HCT116 (cell line): ENCODE measurements at regions not wholly inside any gene's neighbourhood (a gene's known extent, or its start where the extent isn't known, plus 50 kb on each side); places are given as distances from the start of the nearest gene placed in this dataset.

Experiments
- ATAC-seq: fragments of 200-7000 bp; cut with Tn5 transposase; 2 replicates; pipeline ENCODE4 v1.9.1; 2020; ENCODE audit warnings: mild to moderate bottlenecking, moderate library complexity
- BruUV-seq: library from RNA; stranded (reverse); fragments of 400-500 nt; replicated peaks from 2 replicates; lab custom pipeline; 2021; lab: Mats Ljungman, UMichigan
- CTCF ChIA-PET: fragments of 300-600 bp; sonication (Branson Sonifier 250); formaldehyde crosslinking; loops from one replicate; lab custom pipeline; 2021; ENCODE audit warnings: antibody characterized with exemption; lab: Charles Lee
- POLR2A ChIA-PET: fragments of 300-600, 350-600 bp; sonication (Branson Sonifier 250); formaldehyde crosslinking; loops from one replicate; lab custom pipeline; 2021; ENCODE audit warnings: antibody characterized with exemption; lab: Charles Lee
- RAD21 ChIA-PET, 2 experiments: fragments of 300-600 bp; sonication (Branson Sonifier 250); formaldehyde crosslinking; loops; one replicate each; lab custom pipeline; 2023; ENCODE audit warnings: low total read pairs in 2 of 2; ENCODE audit not compliant: uncharacterized antibody in 2 of 2, unreplicated experiment in 2 of 2, low non-redundant PET in 1 of 2; lab: Charles Lee
- DNase-seq: peaks from one replicate; pipeline ENCODE4 v3.0.0-alpha.2; 2010; ENCODE audit warnings: low read depth, low spot score
- H2AFZ ChIP-seq: fragments of 200-600 bp; shearing (Covaris generic), sonication (generic); 2 replicates; pipeline ENCODE4 v1.6.1; 2017; ENCODE audit warnings: low read depth, mixed run types, mixed read lengths, antibody characterized with exemption, low read length; ENCODE audit not compliant: poor library complexity, severe bottlenecking
- H3K27ac ChIP-seq: 2 replicates; pipeline ENCODE4 v1.5.1; 2012; ENCODE audit warnings: low read depth, low read length
- H3K27me3 ChIP-seq: fragments of 200-600 bp; sonication (generic); 2 replicates; pipeline ENCODE4 v1.6.1; 2016; ENCODE audit warnings: mixed run types, low read length, mixed read lengths; ENCODE audit not compliant: insufficient read depth
- H3K36me3 ChIP-seq, 2 experiments: fragments of 200-500 bp in 1 of 2; fragments of 200-600 bp in 1 of 2; sonication (Bioruptor generic) in 1 of 2; sonication (generic) in 1 of 2; 2 replicates each; pipeline versions ENCODE4 v1.5.1 to v1.6.1; 2014 to 2016; ENCODE audit warnings: low read length in 2 of 2, inconsistent platforms in 1 of 2, mixed read lengths in 1 of 2, mixed run types in 1 of 2; ENCODE audit not compliant: insufficient read depth in 2 of 2, control insufficient read depth in 1 of 2
- H3K4me1 ChIP-seq, 2 experiments: fragments of 200-600 bp in 1 of 2; sonication (generic) in 1 of 2; 2 replicates each; pipeline versions ENCODE4 v1.5.1 to v1.6.1; 2012 to 2017; ENCODE audit warnings: low read length in 2 of 2, inconsistent platforms in 1 of 2, mild to moderate bottlenecking in 1 of 2, mixed read lengths in 1 of 2, mixed run types in 1 of 2, moderate library complexity in 1 of 2; ENCODE audit not compliant: insufficient read depth in 2 of 2, control insufficient read depth in 1 of 2
- H3K4me2 ChIP-seq: fragments of 200-600 bp; sonication (generic); 2 replicates; pipeline ENCODE4 v1.6.1; 2017; ENCODE audit warnings: mixed run types, low read length, mixed read lengths
- H3K4me3 ChIP-seq, 2 experiments: fragments of 200-600 bp in 1 of 2; sonication (generic) in 1 of 2; replicated peaks in 1 of 2; 2 replicates each; pipeline ENCODE4 v1.5.1; 2011 to 2016; ENCODE audit warnings: low read length in 2 of 2, control low read depth in 1 of 2, low read depth in 1 of 2, mild to moderate bottlenecking in 1 of 2, mixed read lengths in 1 of 2, mixed run types in 1 of 2
- H3K79me2 ChIP-seq: fragments of 200-600 bp; sonication (generic); 2 replicates; pipeline ENCODE4 v1.6.1; 2017; ENCODE audit warnings: mild to moderate bottlenecking, mixed run types, low read length, moderate library complexity, mixed read lengths; ENCODE audit not compliant: insufficient read depth
- H3K9ac ChIP-seq: fragments of 200-600 bp; sonication (generic); 2 replicates; pipeline ENCODE4 v1.6.1; 2016; ENCODE audit warnings: low read length, mixed read lengths
- H3K9me2 ChIP-seq: fragments of 200-600 bp; sonication (generic), shearing (Covaris generic); 2 replicates; pipeline ENCODE4 v1.6.1; 2017; ENCODE audit warnings: mixed run types, mild to moderate bottlenecking, moderate library complexity; ENCODE audit not compliant: insufficient read depth
- H3K9me3 ChIP-seq, 2 experiments: fragments of 200-500 bp in 1 of 2; fragments of 200-600 bp in 1 of 2; sonication (Bioruptor generic) in 1 of 2; sonication (generic) in 1 of 2; 2 replicates each; pipeline ENCODE4 v1.6.1; 2014 to 2017; ENCODE audit warnings: low read length in 2 of 2, mixed read lengths in 2 of 2, inconsistent platforms in 1 of 2, low read depth in 1 of 2, mild to moderate bottlenecking in 1 of 2, mixed run types in 1 of 2, moderate library complexity in 1 of 2; ENCODE audit not compliant: control insufficient read depth in 1 of 2, insufficient read depth in 1 of 2
- H4K20me1 ChIP-seq: fragments of 200-600 bp; sonication (generic), shearing (Covaris generic); 2 replicates; pipeline ENCODE4 v1.6.1; 2017; ENCODE audit warnings: mixed run types, mild to moderate bottlenecking, moderate library complexity; ENCODE audit not compliant: insufficient read depth
- CBX3 ChIP-seq: IDR thresholded peaks from 2 replicates; pipeline ENCODE4 v1.6.1; 2012; ENCODE audit warnings: low read depth
- CTCF ChIP-seq, 3 experiments: fragments of 200-600 bp in 1 of 3; sonication (generic) in 1 of 3; IDR thresholded peaks in 2 of 3; conservative IDR thresholded peaks in 1 of 3; 2 replicates each; pipeline ENCODE4 v1.5.1; 2012 to 2017; ENCODE audit warnings: low read depth in 2 of 3, low read length in 2 of 3, antibody characterized with exemption in 1 of 3, borderline replicate concordance in 1 of 3, control low read depth in 1 of 3, mild to moderate bottlenecking in 1 of 3, mixed read lengths in 1 of 3, mixed run types in 1 of 3, moderate library complexity in 1 of 3; ENCODE audit not compliant: insufficient read depth in 1 of 3
- MAX ChIP-seq: IDR thresholded peaks from 2 replicates; pipeline ENCODE4 v1.6.1; 2012
- POLR2A ChIP-seq: IDR thresholded peaks from 2 replicates; pipeline ENCODE4 v1.7.0; 2011; ENCODE audit warnings: borderline replicate concordance; ENCODE audit not compliant: insufficient read depth, insufficient read length; ENCODE audit errors: extremely low read depth
- RAD21 ChIP-seq: IDR thresholded peaks from 2 replicates; pipeline ENCODE4 v1.6.1; 2012; ENCODE audit warnings: low read depth, mild to moderate bottlenecking
- SP1 ChIP-seq: IDR thresholded peaks from 2 replicates; pipeline ENCODE4 v1.6.1; 2012; ENCODE audit warnings: low read depth
- SRF ChIP-seq: IDR thresholded peaks from 2 replicates; pipeline ENCODE4 v1.6.1; 2012; ENCODE audit warnings: low read depth
- TCF7L2 ChIP-seq: IDR thresholded peaks from 2 replicates; pipeline ENCODE4 v1.7.0; 2011; ENCODE audit warnings: borderline replicate concordance, inconsistent platforms; ENCODE audit not compliant: insufficient read depth, insufficient read length; ENCODE audit errors: extremely low read depth
- YY1 ChIP-seq: IDR thresholded peaks from 2 replicates; pipeline ENCODE4 v1.6.1; 2011; ENCODE audit warnings: low read length, low read depth, moderate library complexity, mild to moderate bottlenecking; ENCODE audit not compliant: insufficient replicate concordance; ENCODE audit errors: extremely low read depth
- ZNF274 ChIP-seq: fragments of 200-500 bp; sonication (Bioruptor generic); IDR thresholded peaks from 2 replicates; pipeline ENCODE4 v1.6.1; 2014; ENCODE audit warnings: mild to moderate bottlenecking, low read depth, low read length, inconsistent platforms
- intact Hi-C: fragments of 100-400 bp; cut with micrococcal nuclease; formaldehyde crosslinking; loops from 2 replicates; pipeline ENCODE4 v1.10.0; 2022

- Histone ChIP-seq H3K79me2 (no peaks in the 10 kb centered on the region), H3K9ac (no peak overlapping the region), H3K9me3 (no peaks in the 10 kb centered on the region), H3K4me3 (no peak overlapping the region), H3K4me2 (no peak overlapping the region), H4K20me1 (no peaks in the 10 kb centered on the region), H3K27ac (no peak overlapping the region), H3K4me1 (peaks cover 0 to 6% of the 10 kb centered on the region in 2 experiments; a peak in 2 of 4 replicates), H3K27me3 (no peaks in the 10 kb centered on the region), H3K9me2 (no peaks in the 10 kb centered on the region), H2AFZ (no peak overlapping the region), H3K36me3 (no peaks in the 10 kb centered on the region)
- intact Hi-C loops = no loop called here
- no peak for TF ChIP-seq CTCF (IDR thresholded peaks at IDR 0.05 in 2 of 3, conservative IDR thresholded peaks at IDR 0.05 in 1 of 3; ENCODE audit: borderline replicate concordance in 1 of 3, insufficient read depth in 1 of 3, low read depth in 2 of 3, low read length in 2 of 3)
- TF ChIP-seq CBX3 = no peak
- no peak for TF ChIP-seq MAX
- TF ChIP-seq TCF7L2 = no peak
- no peak for TF ChIP-seq SP1
- no peak for TF ChIP-seq SRF
- no peak for TF ChIP-seq POLR2A
- no peak for TF ChIP-seq ZNF274
- no peak for TF ChIP-seq RAD21
- TF ChIP-seq YY1 = no peak
- ChIA-PET POLR2A (no interaction called here), RAD21 (no interaction called here), CTCF (interaction anchor here (0.8 kb wide), 1 partner anchor 63 kb away, joined by 4 read pairs; no protein-coding TSS in a partner anchor)
- BruUV-seq = no TSS peak
- no peak for DNase-seq
- ATAC-seq = no peak
Observed at GRCh38 chr2:84085562-84085961, 373.5 kb downstream of the SUCLG1 start.
